NT2/D1 (cell line): ENCODE measurements at regions not wholly inside any gene's neighbourhood (a gene's known extent, or its start where the extent isn't known, plus 50 kb on each side); places are given as distances from the start of the nearest gene placed in this dataset.

ENCODE experiments used
- SUZ12 ChIP-seq: IDR thresholded peaks from 2 replicates; pipeline ENCODE4 v1.6.1; 2011; ENCODE audit not compliant: insufficient read length, insufficient read depth; ENCODE audit errors: extremely low read depth
- YY1 ChIP-seq: IDR thresholded peaks from 2 replicates; pipeline ENCODE4 v1.6.1; 2011; ENCODE audit not compliant: insufficient read length, insufficient read depth

DNA sequence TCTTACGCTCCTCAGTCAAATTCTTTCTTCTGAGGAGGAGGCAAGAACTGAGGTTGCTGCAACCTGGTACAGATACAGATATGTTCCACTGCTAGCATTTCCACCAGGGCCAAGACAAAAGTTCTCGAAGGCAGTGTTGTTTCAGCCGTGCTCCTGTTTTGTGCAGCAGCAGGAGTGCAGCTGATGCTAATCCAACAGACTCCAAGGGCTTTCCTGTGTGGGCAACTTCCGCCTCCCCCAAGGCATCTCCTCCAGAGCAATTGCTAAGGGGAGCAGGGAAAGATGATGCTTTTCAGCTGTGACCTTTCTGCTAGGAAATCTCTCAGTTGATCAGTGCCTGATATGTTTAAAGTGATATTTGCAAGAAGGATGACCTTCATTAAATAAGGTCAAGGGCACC, 52.6 kb upstream of the DAPL1 start:
- TF ChIP-seq YY1, result no peak
- TF ChIP-seq SUZ12, result no peak
